Activated naive CD4-positive, alpha-beta T cell treated with anti-CD3 and anti-CD28 coated beads, Interleukin-2, amount 10 ng/mL, durations not matched to agents 7 days and 5 days (primary cell): ENCODE measurements at regions not wholly inside any gene's neighbourhood (a gene's known extent, or its start where the extent isn't known, plus 50 kb on each side); places are given as distances from the start of the nearest gene placed in this dataset.

ENCODE experiments used
- CTCF ChIA-PET: fragments of 350-600 bp; sonication (Branson Sonifier 250); formaldehyde crosslinking; loops from one replicate; lab custom pipeline; 2021; ENCODE audit warnings: antibody characterized with exemption; lab: Charles Lee
- DNase-seq: peaks from one replicate; pipeline ENCODE4 v3.0.0-alpha.2; 2020
- H3K27ac Mint-ChIP-seq: one replicate; pipeline ENCODE4 v1.8.0; 2021; ENCODE audit warnings: mild to moderate bottlenecking, moderate library complexity, mixed read lengths
- H3K27me3 Mint-ChIP-seq: one replicate; pipeline ENCODE4 v1.8.0; 2021; ENCODE audit warnings: mild to moderate bottlenecking, mixed read lengths
- H3K36me3 Mint-ChIP-seq: one replicate; pipeline ENCODE4 v1.8.0; 2021; ENCODE audit warnings: mixed read lengths
- H3K4me1 Mint-ChIP-seq: one replicate; pipeline ENCODE4 v1.8.0; 2021; ENCODE audit warnings: mixed read lengths
- H3K4me3 Mint-ChIP-seq: one replicate; pipeline ENCODE4 v1.8.0; 2021; ENCODE audit warnings: mild to moderate bottlenecking, moderate library complexity, mixed read lengths
- H3K9me3 Mint-ChIP-seq: one replicate; pipeline ENCODE4 v1.8.0; 2021; ENCODE audit warnings: mixed read lengths

- Mint-ChIP-seq H3K27ac (no peak overlapping the region), H3K36me3 (no peaks in the 10 kb centered on the region), H3K9me3 (peaks cover 4% of the 10 kb centered on the region), H3K27me3 (no peaks in the 10 kb centered on the region), H3K4me1 (no peaks in the 10 kb centered on the region), H3K4me3 (no peak overlapping the region)
- DNase-seq, result no peak
- CTCF ChIA-PET, result no interaction called here
Measured at GRCh38 chr1:69196071-69196470, 371.7 kb upstream of the LRRC7 start.

- Mint-ChIP-seq H3K36me3 (no peaks in the 10 kb centered on the region), H3K9me3 (peaks cover 2% of the 10 kb centered on the region), H3K4me1 (no peaks in the 10 kb centered on the region), H3K4me3 (no peak overlapping the region), H3K27ac (no peak overlapping the region), H3K27me3 (no peaks in the 10 kb centered on the region)
- DNase-seq, result no peak
- CTCF ChIA-PET, result no interaction called here
Measured at GRCh38 chr1:69197816-69198215, 369.9 kb upstream of the LRRC7 start.

GRCh38 chr1:69201716-69202115 is 366.0 kb upstream of the LRRC7 start:
- Mint-ChIP-seq H3K36me3 (no peaks in the 10 kb centered on the region), H3K27ac (no peak overlapping the region), H3K4me3 (no peak overlapping the region), H3K4me1 (no peaks in the 10 kb centered on the region), H3K27me3 (no peaks in the 10 kb centered on the region), H3K9me3 (peaks cover 4% of the 10 kb centered on the region)
- CTCF ChIA-PET, result no interaction called here
- DNase-seq, result no peak

GRCh38 chr1:69203166-69203565 is 364.6 kb upstream of the LRRC7 start:
- H3K27ac Mint-ChIP-seq, result no peak overlapping the region
- no peaks in the 10 kb centered on the region for H3K27me3 Mint-ChIP-seq
- no peak overlapping the region for H3K4me3 Mint-ChIP-seq
- DNase-seq, result no peak
- H3K36me3 Mint-ChIP-seq, result no peaks in the 10 kb centered on the region
- no peaks in the 10 kb centered on the region for H3K4me1 Mint-ChIP-seq
- CTCF ChIA-PET, result no interaction called here
- peaks cover 4% of the 10 kb centered on the region for H3K9me3 Mint-ChIP-seq

GRCh38 chr1:69213644-69214043 is 354.1 kb upstream of the LRRC7 start:
- DNase-seq, result no peak
- H3K4me1 Mint-ChIP-seq, result no peaks in the 10 kb centered on the region
- no peaks in the 10 kb centered on the region for H3K36me3 Mint-ChIP-seq
- H3K9me3 Mint-ChIP-seq, result peaks cover 11% of the 10 kb centered on the region
- H3K27me3 Mint-ChIP-seq, result no peaks in the 10 kb centered on the region
- CTCF ChIA-PET, result no interaction called here
- H3K27ac Mint-ChIP-seq, result no peak overlapping the region
- no peak overlapping the region for H3K4me3 Mint-ChIP-seq

GRCh38 chr1:69215883-69216282 is 351.8 kb upstream of the LRRC7 start:
- peaks cover 7% of the 10 kb centered on the region for H3K9me3 Mint-ChIP-seq
- no peak overlapping the region for H3K4me3 Mint-ChIP-seq
- CTCF ChIA-PET, result no interaction called here
- H3K27me3 Mint-ChIP-seq, result no peaks in the 10 kb centered on the region
- H3K27ac Mint-ChIP-seq, result no peak overlapping the region
- DNase-seq, result no peak
- no peaks in the 10 kb centered on the region for H3K4me1 Mint-ChIP-seq
- no peaks in the 10 kb centered on the region for H3K36me3 Mint-ChIP-seq

- no peaks in the 10 kb centered on the region for H3K4me1 Mint-ChIP-seq
- CTCF ChIA-PET, result no interaction called here
- no peak for DNase-seq
- no peaks in the 10 kb centered on the region for H3K27me3 Mint-ChIP-seq
- no peak overlapping the region for H3K27ac Mint-ChIP-seq
- H3K4me3 Mint-ChIP-seq, result no peak overlapping the region
- H3K9me3 Mint-ChIP-seq, result peaks cover 4% of the 10 kb centered on the region
- no peaks in the 10 kb centered on the region for H3K36me3 Mint-ChIP-seq
Measured at GRCh38 chr1:69220672-69221071, 347.1 kb upstream of the LRRC7 start.

DNA sequence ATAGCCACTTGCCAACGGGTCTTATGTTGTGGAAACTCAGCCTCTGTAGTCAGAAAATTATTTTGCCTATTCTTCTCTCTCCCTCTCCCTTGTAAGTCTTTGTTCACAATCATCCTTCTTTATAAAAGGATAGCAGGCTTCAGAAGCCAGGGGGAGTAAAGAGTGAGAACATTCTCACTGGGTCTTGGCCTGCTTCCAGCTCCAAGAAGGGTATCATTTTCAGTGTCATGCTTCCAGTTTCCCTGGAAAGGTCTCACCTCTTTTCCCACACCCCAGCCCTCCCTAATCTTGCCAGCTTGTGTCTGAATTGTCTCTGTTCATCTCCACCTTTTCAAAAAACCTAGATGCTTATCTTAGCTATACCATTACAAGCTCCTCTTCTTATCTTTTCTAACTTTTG is 346.2 kb upstream of the LRRC7 start:
- no peak overlapping the region for H3K4me3 Mint-ChIP-seq
- CTCF ChIA-PET, result no interaction called here
- no peak for DNase-seq
- H3K36me3 Mint-ChIP-seq, result no peaks in the 10 kb centered on the region
- no peaks in the 10 kb centered on the region for H3K9me3 Mint-ChIP-seq
- H3K27ac Mint-ChIP-seq, result no peak overlapping the region
- no peaks in the 10 kb centered on the region for H3K27me3 Mint-ChIP-seq
- H3K4me1 Mint-ChIP-seq, result no peaks in the 10 kb centered on the region

- DNase-seq, result no peak
- Mint-ChIP-seq H3K27me3 (no peaks in the 10 kb centered on the region), H3K4me3 (no peak overlapping the region), H3K4me1 (no peaks in the 10 kb centered on the region), H3K9me3 (no peaks in the 10 kb centered on the region), H3K36me3 (no peaks in the 10 kb centered on the region), H3K27ac (no peak overlapping the region)
- CTCF ChIA-PET, result no interaction called here
Measured at GRCh38 chr1:69223156-69223555, 344.6 kb upstream of the LRRC7 start.

DNA sequence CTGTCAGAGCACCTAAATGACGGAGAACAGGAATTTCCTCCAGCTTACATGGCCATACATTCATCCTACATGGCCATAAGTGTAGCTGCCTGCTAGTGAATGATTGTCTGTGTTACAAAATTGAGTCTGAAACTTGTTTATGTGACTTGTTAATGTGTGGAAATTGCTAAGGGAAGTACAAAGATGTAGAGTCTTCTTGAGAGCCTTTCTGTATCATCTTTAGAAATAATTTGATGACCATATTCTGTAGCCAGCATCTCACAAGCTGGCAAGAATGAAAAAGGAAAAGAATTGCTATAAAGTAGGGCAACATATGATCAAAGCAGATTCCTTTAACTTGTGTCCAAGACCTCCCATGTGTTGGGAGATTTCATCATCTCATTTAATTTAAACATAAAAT is 339.2 kb upstream of the LRRC7 start:
- H3K27me3 Mint-ChIP-seq, result no peaks in the 10 kb centered on the region

DNA sequence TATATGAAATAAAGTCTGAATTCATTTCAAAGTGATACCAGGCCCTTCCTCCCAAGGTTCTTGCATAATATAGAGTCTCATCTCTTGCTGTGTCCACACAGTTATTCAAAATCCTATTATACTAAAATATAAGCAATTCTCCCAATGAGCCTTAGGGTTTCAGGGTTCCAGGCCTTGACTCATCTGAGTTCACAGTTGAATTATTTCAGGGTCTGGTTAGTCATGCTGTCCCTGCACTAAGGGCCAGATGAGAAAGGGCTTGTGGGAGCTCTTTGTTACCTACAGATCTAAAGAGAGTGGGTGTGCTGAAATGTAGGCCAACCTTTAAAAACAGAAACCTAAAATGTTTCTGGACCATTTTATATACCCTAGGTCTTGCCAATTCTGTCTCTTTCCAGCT is 337.5 kb upstream of the LRRC7 start:
- Mint-ChIP-seq H3K36me3 (no peaks in the 10 kb centered on the region), H3K27ac (no peak overlapping the region), H3K27me3 (no peaks in the 10 kb centered on the region), H3K4me1 (no peaks in the 10 kb centered on the region), H3K9me3 (no peaks in the 10 kb centered on the region), H3K4me3 (no peak overlapping the region)
- CTCF ChIA-PET, result no interaction called here
- DNase-seq, result no peak

More for the DNA sequence above, 339.2 kb upstream of the LRRC7 start:
- no peak for DNase-seq
- Mint-ChIP-seq H3K4me1 (no peaks in the 10 kb centered on the region), H3K36me3 (no peaks in the 10 kb centered on the region), H3K27ac (no peak overlapping the region), H3K4me3 (no peak overlapping the region), H3K9me3 (no peaks in the 10 kb centered on the region)
- CTCF ChIA-PET, result no interaction called here

- Mint-ChIP-seq H3K27me3 (no peaks in the 10 kb centered on the region), H3K4me1 (no peaks in the 10 kb centered on the region), H3K36me3 (no peaks in the 10 kb centered on the region), H3K9me3 (no peaks in the 10 kb centered on the region), H3K27ac (no peak overlapping the region), H3K4me3 (no peak overlapping the region)
- DNase-seq, result no peak
- CTCF ChIA-PET, result no interaction called here
Measured at GRCh38 chr1:69233463-69233862, 334.3 kb upstream of the LRRC7 start.

GRCh38 chr1:69244211-69244610 is 323.5 kb upstream of the LRRC7 start:
- Mint-ChIP-seq H3K4me1 (no peaks in the 10 kb centered on the region), H3K4me3 (no peak overlapping the region), H3K36me3 (no peaks in the 10 kb centered on the region), H3K27ac (no peak overlapping the region), H3K9me3 (peaks cover 4% of the 10 kb centered on the region), H3K27me3 (no peaks in the 10 kb centered on the region)
- CTCF ChIA-PET, result no interaction called here
- DNase-seq, result no peak

DNA sequence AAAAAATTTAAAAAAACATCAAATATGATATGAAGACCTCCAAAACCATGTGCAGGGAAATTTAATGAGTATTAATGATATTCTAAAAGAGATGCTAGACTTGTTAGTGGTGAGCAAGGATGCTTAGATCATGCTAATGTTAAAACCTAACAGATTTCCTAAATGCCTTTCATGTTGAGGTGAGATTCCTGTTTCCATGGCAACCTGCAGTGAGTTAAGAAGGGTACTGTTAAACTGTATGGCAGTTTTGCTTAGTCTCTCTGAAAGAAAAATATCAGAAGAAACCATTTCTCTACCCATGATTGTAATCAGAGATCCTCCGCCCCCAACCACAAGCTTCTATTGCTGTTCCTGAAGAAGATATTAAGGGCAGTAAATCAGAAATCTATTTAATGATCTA is 321.6 kb upstream of the LRRC7 start:
- Mint-ChIP-seq H3K27ac (no peak overlapping the region), H3K36me3 (no peaks in the 10 kb centered on the region), H3K4me1 (no peaks in the 10 kb centered on the region), H3K9me3 (peaks cover 3% of the 10 kb centered on the region), H3K4me3 (no peak overlapping the region), H3K27me3 (no peaks in the 10 kb centered on the region)
- DNase-seq, result no peak
- CTCF ChIA-PET, result no interaction called here

DNA sequence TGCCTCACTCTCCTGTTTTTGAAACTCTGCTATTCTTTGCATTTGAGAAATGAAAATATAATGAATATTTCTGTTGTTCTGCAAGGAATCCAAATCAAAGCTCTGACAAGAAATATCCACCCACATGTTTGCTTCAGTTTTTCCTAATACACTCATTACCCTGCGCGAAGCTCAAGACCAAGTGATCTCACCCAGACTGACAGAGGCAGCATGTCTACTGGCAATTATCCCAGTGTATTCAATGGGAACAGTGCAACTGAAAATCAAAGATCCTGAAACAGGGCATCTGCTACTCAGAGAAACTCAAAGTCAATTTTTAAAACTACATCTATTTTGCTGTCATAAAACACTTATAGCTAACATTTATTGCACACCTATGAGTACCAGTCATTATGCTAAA is 321.0 kb upstream of the LRRC7 start:
- CTCF ChIA-PET, result no interaction called here
- H3K9me3 Mint-ChIP-seq, result peaks cover 3% of the 10 kb centered on the region
- no peak overlapping the region for H3K4me3 Mint-ChIP-seq
- H3K27me3 Mint-ChIP-seq, result no peaks in the 10 kb centered on the region
- no peaks in the 10 kb centered on the region for H3K4me1 Mint-ChIP-seq
- H3K36me3 Mint-ChIP-seq, result no peaks in the 10 kb centered on the region
- H3K27ac Mint-ChIP-seq, result no peak overlapping the region
- no peak for DNase-seq

DNA sequence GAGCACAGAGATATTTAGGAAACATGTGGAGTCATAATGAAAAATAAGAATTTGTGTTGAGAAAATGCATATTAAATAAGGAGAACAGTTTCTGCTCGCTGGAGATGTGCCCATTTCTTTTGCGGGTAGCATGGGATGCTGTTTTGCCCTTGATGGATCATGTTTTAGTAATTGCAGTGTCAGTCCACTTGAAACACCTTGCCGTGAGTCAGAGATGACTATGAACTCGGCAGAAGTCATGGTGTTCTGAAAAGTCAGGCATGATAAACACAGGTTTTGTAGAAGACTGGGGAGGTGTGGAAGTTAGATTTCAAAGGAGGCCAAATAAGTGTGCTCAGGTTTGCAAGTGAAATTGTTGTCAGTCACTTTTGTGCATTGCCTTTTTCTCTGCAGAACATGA is 315.0 kb upstream of the LRRC7 start:
- H3K4me3 Mint-ChIP-seq, result no peak overlapping the region
- no peak overlapping the region for H3K27ac Mint-ChIP-seq
- H3K27me3 Mint-ChIP-seq, result no peaks in the 10 kb centered on the region
- no peaks in the 10 kb centered on the region for H3K4me1 Mint-ChIP-seq
- peaks cover 5% of the 10 kb centered on the region for H3K9me3 Mint-ChIP-seq
- CTCF ChIA-PET, result no interaction called here
- no peak for DNase-seq
- no peaks in the 10 kb centered on the region for H3K36me3 Mint-ChIP-seq
